ENCODE measurements at regions not wholly inside any gene's neighbourhood (a gene's known extent, or its start where the extent isn't known, plus 50 kb on each side); places are given as distances from the start of the nearest gene placed in this dataset.

- Mint-ChIP-seq H3K9me3 (ENCODE audit: low read depth) (peaks cover 32% of the 10 kb centered on the region), H3K27me3 (ENCODE audit: low read depth) (no peaks in the 10 kb centered on the region), H3K4me3 (ENCODE audit: unreplicated experiment) (no peak overlapping the region), H3K4me1 (ENCODE audit: low read depth) (no peaks in the 10 kb centered on the region), H3K36me3 (ENCODE audit: low read depth) (no peaks in the 10 kb centered on the region), H3K27ac (ENCODE audit: unreplicated experiment) (no peak overlapping the region)
- DNase-seq (ENCODE audit: low spot score), result no peak
- TF ChIP-seq CTCF (IDR thresholded peaks at IDR 0.05), result no peak
Observed at GRCh38 chr18:14014456-14014855, 99.1 kb upstream of the MC2R start.

DNA sequence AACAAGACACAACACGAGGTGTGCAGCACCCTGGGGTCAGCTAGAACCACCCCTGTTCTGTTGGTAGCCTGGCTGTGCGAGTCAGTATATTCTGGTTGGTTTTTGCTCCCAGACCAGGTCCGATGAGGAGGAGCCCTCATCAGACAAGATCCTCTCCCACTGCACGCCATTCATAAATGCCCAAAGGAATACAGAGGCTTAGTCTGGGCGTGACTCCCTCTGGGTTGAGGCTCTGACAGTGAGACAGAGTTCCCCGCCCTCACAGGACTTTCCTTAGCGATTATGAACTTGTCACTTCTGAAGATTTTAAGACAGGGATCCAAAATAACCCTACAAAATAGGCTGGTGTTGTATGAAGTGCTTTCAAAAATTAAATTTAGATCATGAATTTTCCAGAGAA, 85.5 kb upstream of the MC2R start:
- peaks cover 50% of the 10 kb centered on the region for H3K9me3 Mint-ChIP-seq (ENCODE audit: low read depth)
- no peak overlapping the region for H3K27ac Mint-ChIP-seq (ENCODE audit: unreplicated experiment)
- no peak for DNase-seq (ENCODE audit: low spot score)
- H3K27me3 Mint-ChIP-seq (ENCODE audit: low read depth), result no peaks in the 10 kb centered on the region
- H3K36me3 Mint-ChIP-seq (ENCODE audit: low read depth), result no peaks in the 10 kb centered on the region
- no peak for TF ChIP-seq CTCF (IDR thresholded peaks at IDR 0.05)
- H3K4me3 Mint-ChIP-seq (ENCODE audit: unreplicated experiment), result no peak overlapping the region
- no peaks in the 10 kb centered on the region for H3K4me1 Mint-ChIP-seq (ENCODE audit: low read depth)

GRCh38 chr18:13999231-13999630, 83.9 kb upstream of the MC2R start:
- TF ChIP-seq CTCF (IDR thresholded peaks at IDR 0.05), result no peak
- Mint-ChIP-seq H3K36me3 (ENCODE audit: low read depth) (no peaks in the 10 kb centered on the region), H3K9me3 (ENCODE audit: low read depth) (peaks cover 50% of the 10 kb centered on the region), H3K27ac (ENCODE audit: unreplicated experiment) (no peak overlapping the region), H3K4me3 (ENCODE audit: unreplicated experiment) (no peak overlapping the region), H3K4me1 (ENCODE audit: low read depth) (no peaks in the 10 kb centered on the region), H3K27me3 (ENCODE audit: low read depth) (no peaks in the 10 kb centered on the region)
- no peak for DNase-seq (ENCODE audit: low spot score)

DNA sequence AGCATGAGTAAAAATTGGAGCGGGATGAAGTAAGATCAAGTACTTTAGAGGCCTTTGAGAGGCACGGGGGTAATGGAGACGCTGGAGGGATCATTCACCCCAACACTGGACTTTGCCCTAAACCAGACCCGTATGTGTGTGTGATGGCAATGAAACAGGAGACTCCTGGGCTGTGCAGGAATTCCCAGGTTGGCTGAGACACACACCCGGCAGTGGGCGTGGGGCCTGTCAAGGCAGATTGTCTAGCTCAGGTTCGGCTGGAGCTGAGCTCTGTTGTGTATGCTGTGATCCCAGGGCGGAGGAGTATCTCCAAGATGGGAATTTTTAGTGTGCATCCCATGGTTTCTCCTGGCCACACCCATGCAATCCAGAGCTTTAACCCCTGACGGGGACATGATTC, 83.2 kb upstream of the MC2R start:
- TF ChIP-seq CTCF (IDR thresholded peaks at IDR 0.05), result no peak
- no peak overlapping the region for H3K27ac Mint-ChIP-seq (ENCODE audit: unreplicated experiment)
- H3K27me3 Mint-ChIP-seq (ENCODE audit: low read depth), result no peaks in the 10 kb centered on the region
- DNase-seq (ENCODE audit: low spot score), result no peak
- H3K9me3 Mint-ChIP-seq (ENCODE audit: low read depth), result peaks cover 53% of the 10 kb centered on the region
- H3K4me3 Mint-ChIP-seq (ENCODE audit: unreplicated experiment), result no peak overlapping the region
- no peaks in the 10 kb centered on the region for H3K36me3 Mint-ChIP-seq (ENCODE audit: low read depth)
- no peaks in the 10 kb centered on the region for H3K4me1 Mint-ChIP-seq (ENCODE audit: low read depth)

- no peaks in the 10 kb centered on the region for H3K36me3 Mint-ChIP-seq (ENCODE audit: low read depth)
- H3K4me3 Mint-ChIP-seq (ENCODE audit: unreplicated experiment), result no peak overlapping the region
- DNase-seq (ENCODE audit: low spot score), result no peak
- H3K27me3 Mint-ChIP-seq (ENCODE audit: low read depth), result no peaks in the 10 kb centered on the region
- H3K27ac Mint-ChIP-seq (ENCODE audit: unreplicated experiment), result no peak overlapping the region
- no peak for TF ChIP-seq CTCF (IDR thresholded peaks at IDR 0.05)
- no peaks in the 10 kb centered on the region for H3K4me1 Mint-ChIP-seq (ENCODE audit: low read depth)
- peaks cover 47% of the 10 kb centered on the region for H3K9me3 Mint-ChIP-seq (ENCODE audit: low read depth)
Observed at GRCh38 chr18:13993730-13994129, 78.4 kb upstream of the MC2R start.

All from chondrocyte (in vitro differentiated cells).